Sciatic nerve (tissue), 2 donors: ENCODE measurements at regions not wholly inside any gene's neighbourhood (a gene's known extent, or its start where the extent isn't known, plus 50 kb on each side); places are given as distances from the start of the nearest gene placed in this dataset.
A peak's percentile ranks its signal among the peaks of the same experiment; 100 is the strongest.

ENCODE experiments used
- ATAC-seq: fragments of 200-7000 bp; cut with Tn5 transposase; one replicate; pipeline ENCODE4 v1.9.1; 2020; ENCODE audit warnings: mild to moderate bottlenecking, moderate library complexity
- DNase-seq: peaks from one replicate; pipeline ENCODE4 v3.0.0-alpha.2; 2020; ENCODE audit warnings: low spot score
- intact Hi-C: fragments of 100-400 bp; cut with DNase I; formaldehyde crosslinking; loops from one replicate; pipeline ENCODE4 v1.14.2; 2022
- donor health status: DM: no; HTN: no; CAD: no.
- donor health status: DM: no; HTN: no; CAD: no.

DNA sequence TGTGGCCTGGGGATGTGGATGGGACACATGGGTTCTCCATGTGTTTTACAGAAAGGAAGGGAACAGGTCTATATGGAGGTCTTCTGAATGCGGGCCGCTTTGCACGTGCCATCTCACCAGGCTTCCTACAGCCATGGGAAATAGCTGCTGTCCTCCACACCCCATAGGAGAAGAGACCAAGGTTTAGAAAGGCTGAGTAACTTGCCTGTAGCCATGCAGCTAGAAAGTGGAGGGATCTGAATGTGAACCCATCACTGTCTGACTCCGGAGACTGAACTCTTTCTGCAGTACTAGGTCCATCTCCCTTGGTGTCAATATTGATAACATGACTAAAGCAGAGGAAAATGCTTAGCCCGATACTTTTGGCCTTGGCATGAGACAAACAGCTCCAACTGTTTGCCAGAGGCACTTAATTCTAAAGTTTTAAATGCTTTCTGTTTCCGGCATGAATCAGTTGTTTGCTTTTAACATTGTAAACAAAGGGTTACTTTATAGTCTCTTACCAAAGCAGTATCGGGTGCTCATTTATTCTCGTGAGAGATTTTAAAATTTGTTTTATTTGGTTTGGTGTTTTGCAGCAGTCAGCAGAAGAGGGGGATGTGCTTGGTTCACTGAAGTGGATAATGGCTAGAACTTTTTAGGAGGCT lies 64.8 kb upstream of the LOXL4 start:
- ATAC-seq (no peak), DNase-seq (no peak)
- intact Hi-C loops: no loop called here

DNA sequence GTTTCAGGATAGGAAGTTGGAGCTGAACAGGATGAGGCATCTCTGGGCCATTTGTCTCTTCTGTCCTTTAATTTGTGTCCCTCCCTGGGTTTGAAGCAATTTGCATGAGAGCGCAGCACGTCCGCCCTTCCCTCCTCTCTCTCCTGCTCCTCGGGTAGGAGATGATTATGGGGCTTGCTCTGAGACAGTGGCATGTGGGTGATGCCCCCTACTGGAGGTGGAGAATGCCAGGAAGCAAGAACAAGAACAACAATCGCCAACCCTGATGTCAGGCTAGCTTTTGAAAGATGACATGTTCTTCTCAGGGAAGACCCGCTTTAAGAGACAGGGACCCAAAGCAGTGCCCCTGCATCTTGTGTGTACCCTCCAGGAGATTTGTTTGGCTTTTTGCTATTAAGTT lies 63.9 kb upstream of the LOXL4 start:
- intact Hi-C loops: no loop called here
- no peak for ATAC-seq

DNA sequence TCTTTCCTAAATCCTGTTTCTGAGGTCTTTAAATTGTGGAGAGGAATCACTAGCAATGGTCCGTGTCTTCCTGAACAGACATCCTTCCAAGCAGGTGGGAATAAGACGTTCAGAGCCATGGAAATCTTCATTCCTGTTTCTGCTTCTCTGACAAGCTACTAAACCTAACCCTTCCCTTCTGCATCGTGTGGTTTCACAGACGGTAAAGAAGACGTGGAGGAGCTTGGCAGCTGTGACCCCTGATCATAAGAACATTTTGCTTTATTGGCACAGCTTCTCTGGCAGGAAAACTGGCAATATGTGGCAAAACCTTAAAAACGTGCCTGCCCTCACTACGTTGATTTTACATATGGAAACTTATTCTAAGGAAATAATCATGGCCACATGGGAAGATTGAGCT lies 63.0 kb upstream of the LOXL4 start:
- ATAC-seq (no peak), DNase-seq (no peak)
- intact Hi-C loops: no loop called here

More for the DNA sequence above, 63.9 kb upstream of the LOXL4 start:
- no peak for DNase-seq

DNA sequence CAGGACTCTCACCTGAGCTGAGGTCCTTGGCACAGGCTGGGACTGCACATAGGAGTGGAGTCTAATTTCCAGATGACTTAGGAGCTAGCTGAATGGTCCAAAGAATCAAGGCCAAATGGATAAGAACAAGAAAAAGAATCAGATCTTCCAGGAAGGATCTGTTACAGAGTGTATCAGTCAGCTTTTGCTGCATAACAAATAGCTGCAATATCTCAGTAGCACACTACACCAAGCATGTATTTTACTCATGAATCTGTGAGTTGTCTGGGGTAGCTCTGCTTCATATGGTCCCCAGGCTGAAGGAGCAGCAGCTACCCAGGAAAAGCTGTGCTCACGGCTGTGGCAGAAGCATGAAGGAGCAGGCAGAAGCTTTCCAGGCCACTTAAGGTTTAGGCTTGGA lies 60.6 kb upstream of the LOXL4 start:
- intact Hi-C loops: no loop called here
- no peak for ATAC-seq
- DNase-seq: no peak

DNA sequence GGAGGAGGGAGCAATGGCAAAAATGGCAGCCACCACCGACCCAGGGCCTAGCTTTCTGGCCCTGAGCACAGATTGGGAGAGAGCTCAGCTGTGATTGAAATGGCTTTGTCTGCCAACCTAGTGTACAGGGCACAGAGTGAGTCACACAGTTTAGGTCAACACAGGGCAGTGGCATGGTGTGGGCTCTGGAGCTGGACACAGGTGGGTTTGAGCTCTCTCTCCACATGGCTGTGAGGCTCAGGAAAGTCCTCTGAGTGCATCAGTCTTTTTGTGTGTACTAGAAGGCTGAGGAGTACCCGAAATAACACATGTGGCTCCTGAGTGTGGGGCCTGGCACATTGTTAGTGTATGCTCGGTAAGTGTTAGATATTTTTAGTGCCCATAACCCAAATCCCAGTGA lies 60.2 kb upstream of the LOXL4 start:
- intact Hi-C loops: no loop called here
- ATAC-seq: no peak
- no peak for DNase-seq

DNA sequence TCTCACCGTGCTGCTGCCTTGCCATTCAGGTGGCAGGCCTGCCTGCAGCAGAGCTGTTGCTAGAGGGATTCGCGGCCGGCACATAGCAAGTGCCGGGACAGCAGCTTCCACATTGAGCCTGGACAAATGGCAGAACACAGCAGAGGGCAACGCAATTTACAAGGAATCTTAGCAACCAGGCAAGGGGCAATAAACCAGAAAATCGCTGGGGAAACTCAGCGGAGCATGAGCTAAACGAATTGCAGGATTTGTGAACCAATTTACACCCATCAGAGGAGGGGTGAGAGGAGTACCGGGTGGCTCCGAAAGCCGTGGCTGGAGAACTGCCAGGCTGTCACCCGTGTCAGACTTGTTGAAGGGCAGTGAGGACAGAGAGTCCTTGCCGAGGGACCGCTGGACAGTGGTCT lies 58.6 kb upstream of the LOXL4 start:
- ATAC-seq (no peak), DNase-seq (no peak)
- intact Hi-C loops: no loop called here

DNA sequence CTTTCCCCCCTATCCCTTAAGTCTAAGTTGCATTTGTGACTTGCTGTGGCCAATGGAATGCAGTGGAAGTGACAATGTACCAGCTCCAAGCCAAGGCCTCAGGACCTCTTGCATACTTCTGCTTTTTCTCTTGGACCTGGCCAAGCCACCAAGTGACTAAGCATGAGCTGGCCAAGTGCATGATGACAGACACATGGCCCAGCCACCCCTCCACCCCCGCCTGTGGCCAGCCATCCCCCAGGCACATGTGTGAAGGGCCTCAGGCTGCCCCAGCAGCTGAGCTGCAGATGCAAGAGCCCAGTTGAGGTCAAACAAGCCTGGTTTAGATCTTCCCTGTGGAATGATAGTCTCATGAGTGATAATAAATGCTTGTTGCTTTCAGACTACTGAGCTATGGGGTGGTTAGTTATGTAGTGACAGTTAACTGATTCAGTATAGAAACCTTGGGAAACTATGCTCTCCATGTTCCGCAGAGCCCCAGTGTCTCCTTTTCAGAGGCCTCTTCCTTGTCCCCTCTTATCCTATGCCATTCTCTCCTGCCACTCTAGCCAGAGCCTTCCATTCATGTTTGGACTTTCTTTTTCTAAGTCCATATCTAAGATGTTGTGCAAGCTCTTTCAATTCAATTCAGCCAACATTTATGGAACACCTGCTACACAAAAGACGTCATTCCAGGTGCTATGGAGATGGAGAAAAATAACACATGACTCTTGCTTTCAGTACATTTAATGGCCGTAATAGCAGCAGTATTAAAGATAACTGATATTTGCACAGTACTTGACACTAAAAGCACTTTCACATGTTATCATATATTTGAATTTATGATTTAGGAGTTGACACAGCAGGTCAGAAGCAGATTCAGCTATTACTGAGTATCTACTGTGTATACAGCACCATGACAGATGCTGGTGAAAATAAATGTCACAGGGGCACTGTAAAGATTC lies 55.5 kb upstream of the LOXL4 start:
- intact Hi-C loops: no loop called here
- peak; percentile 85 for ATAC-seq
- DNase-seq: no peak

DNA sequence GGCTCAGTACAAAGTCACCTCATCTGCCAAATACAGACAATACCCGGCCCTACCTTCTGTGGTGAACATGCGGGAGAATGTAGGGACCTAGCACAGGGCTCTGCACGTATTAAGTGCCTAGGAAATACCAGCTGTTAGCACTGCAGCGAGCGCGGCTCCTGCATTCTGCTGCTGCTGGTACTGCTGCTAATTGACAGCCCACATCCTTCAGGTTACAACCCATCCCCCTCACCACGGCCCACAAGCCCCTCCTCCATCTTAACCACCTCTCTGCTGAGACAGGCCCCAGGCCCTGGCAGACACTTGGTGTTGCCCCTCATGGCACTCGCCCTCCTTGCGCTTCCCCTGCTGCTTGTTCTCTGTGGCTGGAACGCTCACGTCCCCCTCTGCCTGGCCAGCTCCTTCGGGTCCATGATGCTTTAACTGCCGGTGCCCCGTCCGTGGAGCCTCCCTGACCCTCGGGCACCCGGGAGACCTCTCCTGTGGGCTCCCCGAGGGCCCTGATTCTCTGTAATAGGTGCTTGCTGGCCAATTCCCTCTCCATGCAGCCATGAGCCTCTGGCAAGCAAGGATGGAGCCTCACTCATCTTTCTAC lies 53.3 kb upstream of the LOXL4 start:
- no peak for ATAC-seq
- intact Hi-C loops: no loop called here
- no peak for DNase-seq

DNA sequence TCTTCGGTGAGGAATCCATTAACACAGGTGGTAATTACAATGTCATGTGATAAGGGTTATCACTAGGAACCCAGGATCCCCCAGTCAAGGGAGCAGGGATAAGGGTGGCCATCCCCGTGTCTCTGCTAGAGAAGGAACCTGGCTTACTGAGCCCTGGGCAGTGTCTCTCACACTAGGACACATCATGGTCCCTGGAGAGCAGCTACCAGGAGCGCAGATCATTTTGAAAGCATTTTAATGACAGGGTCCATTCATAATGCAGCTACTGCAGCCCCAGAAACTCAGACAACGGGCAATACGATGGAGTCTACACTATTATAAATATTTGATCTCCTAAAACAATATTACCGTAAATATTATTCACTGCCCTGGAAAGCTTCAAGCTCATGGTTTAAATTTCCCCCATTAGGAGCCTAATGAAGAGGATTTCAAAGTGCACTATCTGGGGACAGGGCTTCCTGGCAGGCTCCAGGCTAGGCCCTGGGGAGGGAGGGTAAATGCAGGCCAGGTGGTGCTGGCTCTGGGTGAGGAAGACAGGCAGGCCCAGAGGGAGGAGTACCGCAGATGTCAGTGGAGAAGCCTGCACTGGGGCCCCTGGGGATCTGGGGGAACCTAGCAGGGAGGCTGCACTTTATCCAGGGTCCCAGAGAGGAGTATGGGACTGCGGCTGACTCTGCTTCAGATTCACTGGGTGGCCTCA lies 52.6 kb upstream of the LOXL4 start:
- intact Hi-C loops: no loop called here
- ATAC-seq: no peak
- DNase-seq: no peak

DNA sequence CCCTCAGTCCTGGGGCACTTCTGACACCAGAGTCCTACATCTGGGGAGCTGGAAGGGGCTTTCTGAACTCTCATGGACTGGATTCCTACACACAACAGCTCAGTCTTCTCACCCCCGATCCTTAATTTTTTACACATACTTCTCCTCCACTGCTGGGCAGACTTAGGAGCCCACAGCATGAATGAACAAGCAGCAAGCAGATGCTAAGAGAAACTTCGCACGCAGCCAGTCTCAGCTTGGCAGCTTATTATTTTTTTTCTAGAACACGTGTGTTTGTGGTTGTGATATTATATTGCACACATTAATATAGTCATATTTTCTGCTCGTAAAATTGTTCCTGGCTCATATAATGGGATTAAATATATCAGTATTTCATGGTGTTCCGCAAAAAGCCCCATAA lies 50.9 kb upstream of the LOXL4 start:
- intact Hi-C loops: no loop called here
- DNase-seq (no peak), ATAC-seq (no peak)
